ENCODE measurements at regions not wholly inside any gene's neighbourhood (a gene's known extent, or its start where the extent isn't known, plus 50 kb on each side); places are given as distances from the start of the nearest gene placed in this dataset.

DNA sequence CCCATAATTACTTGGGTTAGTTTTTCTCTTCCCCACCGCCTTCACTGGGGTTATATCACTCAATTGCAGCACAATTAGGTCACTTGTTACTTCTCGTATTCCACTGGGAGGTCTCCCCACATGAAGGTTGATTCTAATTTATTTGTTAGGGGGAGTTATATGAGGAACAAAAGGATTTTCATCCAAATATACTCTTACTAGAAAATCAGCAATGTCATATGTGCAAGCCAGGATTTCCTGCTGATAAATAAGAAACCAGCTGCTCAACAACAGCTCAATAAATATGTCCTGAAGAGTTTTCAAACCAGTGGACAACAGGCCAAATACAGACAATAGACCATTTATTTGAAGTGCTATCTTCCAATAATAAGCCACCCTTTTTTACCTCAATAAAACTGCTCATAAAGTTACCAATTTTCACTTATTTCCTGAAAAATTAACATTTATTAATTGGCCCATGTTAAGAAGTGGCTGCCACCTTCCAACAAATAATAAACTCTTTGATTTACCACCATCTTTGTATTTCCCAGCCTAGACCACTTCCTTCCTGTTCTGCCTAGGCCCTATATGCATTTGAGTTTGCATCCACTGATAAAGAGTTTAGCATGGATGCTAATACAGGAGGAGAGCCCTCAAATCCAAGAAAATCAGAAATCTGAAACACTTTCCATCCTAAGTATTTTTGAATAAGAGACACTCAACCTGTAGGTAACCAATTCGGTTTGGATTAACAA, 184.4 kb upstream of the SLC39A10 start:
- 73% methylated on average over 3 of the region's 3 CpGs for WGBS, 2 donors
- intact Hi-C loops (cut with DNase I; ENCODE audit: low total_unique reads), result no loop called here
- no peak for TF ChIP-seq POLR2A (IDR thresholded peaks at IDR 0.05)
- no peak for TF ChIP-seq CTCF (IDR thresholded peaks at IDR 0.05)
- H3K4me3 ChIP-seq (ENCODE audit: low read depth, poor library complexity, severe bottlenecking), result no peak overlapping the region
- no peak for DNase-seq (ENCODE audit: low spot score in 2 of 2)

- no peak for DNase-seq (ENCODE audit: low spot score in 2 of 2)
- WGBS, 2 donors, result 85 to 88% methylated on average over 4 of the region's 4 CpGs
- no peak overlapping the region for H3K4me3 ChIP-seq (ENCODE audit: low read depth, poor library complexity, severe bottlenecking)
- TF ChIP-seq POLR2A (IDR thresholded peaks at IDR 0.05) (no peak), CTCF (IDR thresholded peaks at IDR 0.05) (no peak)
- intact Hi-C loops (cut with DNase I; ENCODE audit: low total_unique reads), result no loop called here
Measured at GRCh38 chr2:195471807-195472206, 185.2 kb upstream of the SLC39A10 start.

DNA sequence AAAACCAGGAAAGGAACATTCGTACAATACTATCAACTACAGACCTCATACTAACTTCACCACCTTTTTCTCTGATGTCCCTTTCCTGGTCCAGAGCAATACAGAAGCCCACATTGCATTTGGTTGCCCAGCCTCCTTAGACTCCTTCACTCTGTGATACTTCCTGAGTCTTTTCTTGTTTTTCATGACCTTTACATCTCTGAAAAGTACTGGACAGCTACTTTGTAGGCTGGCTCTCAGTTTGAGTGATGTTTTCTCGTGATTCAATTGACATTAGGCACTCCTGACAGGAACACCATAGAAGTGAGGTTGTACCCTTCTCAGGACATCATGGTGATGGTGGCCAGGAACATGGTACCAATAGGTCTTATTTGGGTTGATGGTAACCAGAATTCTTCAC, 185.9 kb upstream of the SLC39A10 start:
- 75 to 79% methylated on average over 2 of the region's 2 CpGs for WGBS, 2 donors
- DNase-seq (ENCODE audit: low spot score in 2 of 2), result no peak
- no peak overlapping the region for H3K4me3 ChIP-seq (ENCODE audit: low read depth, poor library complexity, severe bottlenecking)
- TF ChIP-seq POLR2A (IDR thresholded peaks at IDR 0.05), result no peak
- TF ChIP-seq CTCF (IDR thresholded peaks at IDR 0.05), result no peak
- intact Hi-C loops (cut with DNase I; ENCODE audit: low total_unique reads), result no loop called here

DNA sequence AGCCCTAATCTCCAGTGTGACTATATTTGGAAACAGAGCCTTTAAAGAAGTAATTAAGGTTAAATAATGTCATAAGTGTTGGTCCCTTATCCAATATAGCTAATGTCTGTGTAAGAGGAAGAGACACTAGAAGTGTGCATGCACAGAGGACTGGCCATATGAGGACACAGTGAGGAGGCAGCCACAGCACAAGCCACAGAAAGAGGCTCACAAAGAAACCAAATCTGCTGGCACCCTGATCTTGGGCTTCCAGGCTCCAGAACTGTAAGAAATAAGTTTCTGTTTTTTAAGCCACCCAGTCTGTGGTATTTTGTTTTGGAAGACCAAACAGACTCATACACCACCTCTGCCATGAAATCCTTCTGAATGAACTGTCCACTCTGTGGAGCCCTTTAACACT, 186.4 kb upstream of the SLC39A10 start:
- H3K4me3 ChIP-seq (ENCODE audit: low read depth, poor library complexity, severe bottlenecking), result no peak overlapping the region
- TF ChIP-seq CTCF (IDR thresholded peaks at IDR 0.05) (no peak), POLR2A (IDR thresholded peaks at IDR 0.05) (no peak)
- DNase-seq (ENCODE audit: low spot score in 2 of 2), result no peak
- intact Hi-C loops (cut with DNase I; ENCODE audit: low total_unique reads), result no loop called here

GRCh38 chr2:195468771-195469170, 188.3 kb upstream of the SLC39A10 start:
- no peak overlapping the region for H3K4me3 ChIP-seq (ENCODE audit: low read depth, poor library complexity, severe bottlenecking)
- intact Hi-C loops (cut with DNase I; ENCODE audit: low total_unique reads), result no loop called here
- no peak for DNase-seq (ENCODE audit: low spot score in 2 of 2)
- no peak for TF ChIP-seq POLR2A (IDR thresholded peaks at IDR 0.05)
- TF ChIP-seq CTCF (IDR thresholded peaks at IDR 0.05), result no peak
- WGBS, 2 donors, result 89 to 92% methylated on average over 2 of the region's 2 CpGs

- intact Hi-C loops (cut with DNase I; ENCODE audit: low total_unique reads), result no loop called here
- no peak for DNase-seq (ENCODE audit: low spot score in 2 of 2)
- H3K4me3 ChIP-seq (ENCODE audit: low read depth, poor library complexity, severe bottlenecking), result no peak overlapping the region
- no peak for TF ChIP-seq POLR2A (IDR thresholded peaks at IDR 0.05)
- no peak for TF ChIP-seq CTCF (IDR thresholded peaks at IDR 0.05)
Measured at GRCh38 chr2:195466427-195466826, 190.6 kb upstream of the SLC39A10 start.

All from lower leg skin (tissue), 4 donors.